HG02938 (cell line): ENCODE measurements at regions not wholly inside any gene's neighbourhood (a gene's known extent, or its start where the extent isn't known, plus 50 kb on each side); places are given as distances from the start of the nearest gene placed in this dataset.

ENCODE experiments used
- ATAC-seq: cut with Tn5 transposase; IDR thresholded peaks from one replicate; pipeline ENCODE4 v1.9.1; 2021; ENCODE audit warnings: mild to moderate bottlenecking, moderate library complexity; ENCODE audit not compliant: unreplicated experiment

GRCh38 chr3:178434206-178434805 lies 101.9 kb upstream of the KCNMB2 start:
- no peak for ATAC-seq

GRCh38 chr3:178435575-178435974 lies 100.7 kb upstream of the KCNMB2 start:
- no peak for ATAC-seq

- peak; percentile 68 for ATAC-seq
Observed at GRCh38 chr3:178436773-178437172, 99.5 kb upstream of the KCNMB2 start.

- no peak for ATAC-seq
Observed at GRCh38 chr3:178437236-178437635, 99.0 kb upstream of the KCNMB2 start.

GRCh38 chr3:178439504-178439903 lies 96.7 kb upstream of the KCNMB2 start:
- no peak for ATAC-seq

- ATAC-seq = no peak
Observed at GRCh38 chr3:178440043-178440442, 96.2 kb upstream of the KCNMB2 start.

- no peak for ATAC-seq
Observed at GRCh38 chr3:178443634-178444033, 92.6 kb upstream of the KCNMB2 start.

- no peak for ATAC-seq
Observed at GRCh38 chr3:178445139-178445538, 91.1 kb upstream of the KCNMB2 start.

- no peak for ATAC-seq
Observed at GRCh38 chr3:178446059-178446458, 90.2 kb upstream of the KCNMB2 start.

- no peak for ATAC-seq
Observed at GRCh38 chr3:178450476-178450875, 85.8 kb upstream of the KCNMB2 start.

- ATAC-seq = no peak
Observed at GRCh38 chr3:178451799-178452198, 84.4 kb upstream of the KCNMB2 start.

GRCh38 chr3:178454726-178455125 lies 81.5 kb upstream of the KCNMB2 start:
- ATAC-seq = no peak

GRCh38 chr3:178455226-178455625 lies 81.0 kb upstream of the KCNMB2 start:
- ATAC-seq = no peak

GRCh38 chr3:178455946-178456345 lies 80.3 kb upstream of the KCNMB2 start:
- no peak for ATAC-seq

GRCh38 chr3:178456621-178457285 lies 79.5 kb upstream of the KCNMB2 start:
- ATAC-seq = peak; percentile 53

- no peak for ATAC-seq
Observed at GRCh38 chr3:178457511-178457910, 78.7 kb upstream of the KCNMB2 start.

- no peak for ATAC-seq
Observed at GRCh38 chr3:178458313-178459037, 77.8 kb upstream of the KCNMB2 start.

- ATAC-seq = no peak
Observed at GRCh38 chr3:178459038-178459410, 77.2 kb upstream of the KCNMB2 start.

GRCh38 chr3:178465260-178466180 lies 70.7 kb upstream of the KCNMB2 start:
- no peak for ATAC-seq

- no peak for ATAC-seq
Observed at GRCh38 chr3:178472941-178473340, 63.3 kb upstream of the KCNMB2 start.

- no peak for ATAC-seq
Observed at GRCh38 chr3:178474526-178474925, 61.7 kb upstream of the KCNMB2 start.
